DND-41 (cell line): ENCODE measurements at regions not wholly inside any gene's neighbourhood (a gene's known extent, or its start where the extent isn't known, plus 50 kb on each side); places are given as distances from the start of the nearest gene placed in this dataset.

Experiments
- CTCF ChIP-seq: IDR thresholded peaks from 2 replicates; pipeline ENCODE4 v1.5.1; 2012; ENCODE audit warnings: borderline replicate concordance, low read length, moderate library complexity, mild to moderate bottlenecking; ENCODE audit not compliant: poor library complexity, severe bottlenecking; ENCODE audit errors: extremely low read depth
- EZH2 ChIP-seq: IDR thresholded peaks from 3 replicates; pipeline ENCODE4 v1.6.1; 2012; ENCODE audit warnings: borderline replicate concordance, low read depth, mild to moderate bottlenecking, moderate library complexity, low read length, inconsistent platforms; ENCODE audit not compliant: severe bottlenecking

- no peak for TF ChIP-seq CTCF
- no peak for TF ChIP-seq EZH2
These were observed 232.6 kb downstream of the ABHD5 start for GRCh38 chr3:43923104-43923882.
